ENCODE measurements at regions not wholly inside any gene's neighbourhood (a gene's known extent, or its start where the extent isn't known, plus 50 kb on each side); places are given as distances from the start of the nearest gene placed in this dataset.
"Not testable (repeated sequence)": the region's sequence is repeated elsewhere in the genome, so short reads cannot be mapped to it uniquely, and the experiment has no call there.

GRCh38 chr10:108560488-108560887, 1362.8 kb downstream of the XPNPEP1 start:
- no peak for DNase-seq (ENCODE audit: low read depth)
- TF ChIP-seq CTCF (IDR thresholded peaks at IDR 0.05; ENCODE audit: insufficient read depth, low read depth, low read length), result no peak
- no peak overlapping the region for H3K4me3 ChIP-seq (ENCODE audit: low read depth, low read length)

GRCh38 chr10:108556186-108556585, 1367.1 kb downstream of the XPNPEP1 start:
- DNase-seq (ENCODE audit: low read depth), result no peak
- no peak overlapping the region for H3K4me3 ChIP-seq (ENCODE audit: low read depth, low read length)
- TF ChIP-seq CTCF (IDR thresholded peaks at IDR 0.05; ENCODE audit: insufficient read depth, low read depth, low read length), result no peak

GRCh38 chr10:108545921-108546320, 1377.4 kb downstream of the XPNPEP1 start:
- no peak for TF ChIP-seq CTCF (IDR thresholded peaks at IDR 0.05; ENCODE audit: insufficient read depth, low read depth, low read length)
- no peak for DNase-seq (ENCODE audit: low read depth)
- no peak overlapping the region for H3K4me3 ChIP-seq (ENCODE audit: low read depth, low read length)

- TF ChIP-seq CTCF (IDR thresholded peaks at IDR 0.05; ENCODE audit: insufficient read depth, low read depth, low read length), result peak; percentile 93
- no peak overlapping the region for H3K4me3 ChIP-seq (ENCODE audit: low read depth, low read length)
- DNase-seq (ENCODE audit: low read depth), result peak; percentile 48
Measured at GRCh38 chr10:108544500-108545120, 1378.7 kb downstream of the XPNPEP1 start.

- H3K4me3 ChIP-seq (ENCODE audit: low read depth, low read length); DNase-seq (ENCODE audit: low read depth): not testable (repeated sequence)
Measured at GRCh38 chr10:108533551-108533950, 1369.0 kb upstream of the SORCS1 start.

- no peak overlapping the region for H3K4me3 ChIP-seq (ENCODE audit: low read depth, low read length)
- TF ChIP-seq CTCF (IDR thresholded peaks at IDR 0.05; ENCODE audit: insufficient read depth, low read depth, low read length), result no peak
- no peak for DNase-seq (ENCODE audit: low read depth)
Measured at GRCh38 chr10:108523016-108523800, 1358.7 kb upstream of the SORCS1 start.

GRCh38 chr10:108521827-108522492, 1357.5 kb upstream of the SORCS1 start:
- H3K4me3 ChIP-seq (ENCODE audit: low read depth, low read length), result no peak overlapping the region
- DNase-seq (ENCODE audit: low read depth), result no peak
- TF ChIP-seq CTCF (IDR thresholded peaks at IDR 0.05; ENCODE audit: insufficient read depth, low read depth, low read length), result no peak

Measured in fibroblast of villous mesenchyme (primary cell).